ENCODE measurements at regions not wholly inside any gene's neighbourhood (a gene's known extent, or its start where the extent isn't known, plus 50 kb on each side); places are given as distances from the start of the nearest gene placed in this dataset.

DNA sequence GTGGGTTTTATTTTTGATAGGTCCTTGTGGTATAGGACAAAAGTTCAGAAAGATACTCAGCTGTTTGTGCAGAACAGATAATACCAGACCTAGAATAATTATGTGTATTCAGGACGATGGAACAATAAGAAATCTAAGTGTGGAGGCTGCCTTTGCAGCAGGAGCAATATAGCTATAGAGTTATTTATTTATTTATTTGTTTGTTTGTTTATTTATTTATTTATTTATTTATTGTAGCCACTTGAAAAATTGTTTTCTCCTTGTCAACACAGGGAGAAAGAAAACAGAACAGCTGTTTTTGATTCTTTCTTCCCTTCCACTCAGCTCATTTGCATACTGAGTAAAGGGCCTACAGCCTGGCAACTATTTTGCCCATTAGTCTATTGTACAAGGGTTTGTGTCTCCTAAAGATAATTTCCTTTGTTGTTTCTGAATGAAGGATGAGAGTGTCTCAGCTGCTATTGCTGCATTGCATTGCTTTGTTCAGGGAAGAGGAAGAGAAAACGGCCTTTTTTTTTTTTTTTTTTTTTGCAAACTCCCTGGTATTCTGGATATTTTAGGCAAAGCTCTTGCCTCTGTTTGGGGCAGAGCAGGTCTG lies 56.0 kb upstream of the ESX1 start:
- Histone ChIP-seq H3K27ac (no peak overlapping the region), H3K27me3 (peaks cover 42% of the 10 kb centered on the region), H3K4me1 (ENCODE audit: low read depth) (no peaks in the 10 kb centered on the region), H3K4me3 (no peak overlapping the region), H3K9me3 (ENCODE audit: low read depth) (no peaks in the 10 kb centered on the region), H3K36me3 (no peaks in the 10 kb centered on the region)
- TF ChIP-seq, protein P1, sequence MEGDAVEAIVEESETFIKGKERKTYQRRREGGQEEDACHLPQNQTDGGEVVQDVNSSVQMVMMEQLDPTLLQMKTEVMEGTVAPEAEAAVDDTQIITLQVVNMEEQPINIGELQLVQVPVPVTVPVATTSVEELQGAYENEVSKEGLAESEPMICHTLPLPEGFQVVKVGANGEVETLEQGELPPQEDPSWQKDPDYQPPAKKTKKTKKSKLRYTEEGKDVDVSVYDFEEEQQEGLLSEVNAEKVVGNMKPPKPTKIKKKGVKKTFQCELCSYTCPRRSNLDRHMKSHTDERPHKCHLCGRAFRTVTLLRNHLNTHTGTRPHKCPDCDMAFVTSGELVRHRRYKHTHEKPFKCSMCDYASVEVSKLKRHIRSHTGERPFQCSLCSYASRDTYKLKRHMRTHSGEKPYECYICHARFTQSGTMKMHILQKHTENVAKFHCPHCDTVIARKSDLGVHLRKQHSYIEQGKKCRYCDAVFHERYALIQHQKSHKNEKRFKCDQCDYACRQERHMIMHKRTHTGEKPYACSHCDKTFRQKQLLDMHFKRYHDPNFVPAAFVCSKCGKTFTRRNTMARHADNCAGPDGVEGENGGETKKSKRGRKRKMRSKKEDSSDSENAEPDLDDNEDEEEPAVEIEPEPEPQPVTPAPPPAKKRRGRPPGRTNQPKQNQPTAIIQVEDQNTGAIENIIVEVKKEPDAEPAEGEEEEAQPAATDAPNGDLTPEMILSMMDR (IDR thresholded peaks at IDR 0.05; ENCODE audit: low read depth, low read length): no peak
- DNase-seq (ENCODE audit: low read depth in 1 of 2, low spot score in 1 of 2): no peak

DNA sequence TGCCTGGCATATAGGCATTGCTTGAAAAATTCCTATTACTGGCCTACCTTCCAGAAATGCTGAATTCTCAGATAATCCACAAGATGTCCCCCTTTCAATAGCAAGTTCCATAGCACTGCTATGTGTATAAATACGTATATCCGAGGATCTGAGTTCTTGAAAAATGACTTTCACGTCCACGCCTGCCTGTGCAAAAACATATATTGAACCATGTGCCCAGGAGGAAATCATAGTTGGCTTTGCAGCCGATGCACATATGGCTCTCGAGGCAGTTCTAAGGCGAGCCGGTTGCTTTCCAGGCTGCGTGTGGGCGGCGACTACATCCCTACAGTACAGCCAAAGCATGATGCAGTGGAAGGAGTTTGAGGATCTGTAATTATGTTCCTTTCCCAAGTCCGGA lies 55.4 kb upstream of the ESX1 start:
- TF ChIP-seq, protein P1 (IDR thresholded peaks at IDR 0.05; ENCODE audit: low read depth, low read length): peak; percentile 48
- Histone ChIP-seq H3K27me3 (peaks cover 42% of the 10 kb centered on the region), H3K4me1 (ENCODE audit: low read depth) (no peaks in the 10 kb centered on the region), H3K4me3 (no peak overlapping the region), H3K27ac (no peak overlapping the region), H3K36me3 (no peaks in the 10 kb centered on the region), H3K9me3 (ENCODE audit: low read depth) (no peaks in the 10 kb centered on the region)
- peak in 1 of 2 donors; percentile 53 for DNase-seq (ENCODE audit: low read depth in 1 of 2, low spot score in 1 of 2)

DNA sequence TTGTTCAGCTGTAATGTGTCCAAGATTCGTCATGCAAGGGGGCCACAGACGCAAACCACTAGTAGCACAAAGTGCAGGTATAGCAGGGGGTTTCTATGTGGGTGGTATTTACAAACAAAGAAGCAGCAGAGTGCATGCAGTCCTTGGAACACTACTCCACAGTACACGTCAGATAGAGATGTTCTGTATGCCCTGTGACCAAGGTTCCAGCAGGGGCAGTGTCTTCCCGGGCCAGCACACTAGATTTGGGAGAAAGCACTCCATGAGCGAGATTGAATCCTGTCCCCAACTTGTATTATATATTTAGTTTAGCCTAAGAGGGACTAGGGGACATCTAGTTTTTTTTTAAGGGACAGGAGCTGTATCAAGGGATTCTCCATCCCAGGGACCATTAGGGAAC lies 54.4 kb upstream of the ESX1 start:
- no peaks in the 10 kb centered on the region for H3K9me3 ChIP-seq (ENCODE audit: low read depth)
- H3K36me3 ChIP-seq: no peaks in the 10 kb centered on the region
- H3K27ac ChIP-seq: no peak overlapping the region
- H3K4me3 ChIP-seq: no peak overlapping the region
- TF ChIP-seq, protein P1 (IDR thresholded peaks at IDR 0.05; ENCODE audit: low read depth, low read length): peak; percentile 10
- H3K27me3 ChIP-seq: peaks cover 46% of the 10 kb centered on the region
- DNase-seq (ENCODE audit: low read depth in 1 of 2, low spot score in 1 of 2): no peak
- no peaks in the 10 kb centered on the region for H3K4me1 ChIP-seq (ENCODE audit: low read depth)

DNA sequence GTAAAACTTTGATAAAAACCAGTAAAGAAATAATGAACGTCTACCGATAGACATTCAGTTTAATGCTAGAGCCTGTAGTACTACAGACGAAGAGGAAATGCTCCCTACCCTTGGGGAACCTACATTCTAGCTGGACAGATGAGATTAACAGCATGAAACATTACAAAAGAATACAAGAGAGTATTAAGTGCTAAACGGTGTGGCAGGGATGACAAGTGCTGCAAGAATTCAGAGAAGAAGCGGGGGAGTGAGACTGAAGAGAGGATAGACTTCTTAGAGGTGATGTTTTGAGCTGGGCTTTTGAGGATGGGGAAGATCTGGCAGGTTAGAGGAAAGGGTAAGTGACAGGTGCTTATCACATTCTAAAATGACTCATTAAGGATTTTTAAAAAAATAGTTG lies 52.6 kb upstream of the ESX1 start:
- TF ChIP-seq, protein P1 (IDR thresholded peaks at IDR 0.05; ENCODE audit: low read depth, low read length): no peak
- H3K27ac ChIP-seq: no peak overlapping the region
- no peaks in the 10 kb centered on the region for H3K36me3 ChIP-seq
- H3K9me3 ChIP-seq (ENCODE audit: low read depth): no peaks in the 10 kb centered on the region
- peaks cover 58% of the 10 kb centered on the region for H3K27me3 ChIP-seq
- no peak for DNase-seq (ENCODE audit: low read depth in 1 of 2, low spot score in 1 of 2)
- no peak overlapping the region for H3K4me3 ChIP-seq
- H3K4me1 ChIP-seq (ENCODE audit: low read depth): no peaks in the 10 kb centered on the region

DNA sequence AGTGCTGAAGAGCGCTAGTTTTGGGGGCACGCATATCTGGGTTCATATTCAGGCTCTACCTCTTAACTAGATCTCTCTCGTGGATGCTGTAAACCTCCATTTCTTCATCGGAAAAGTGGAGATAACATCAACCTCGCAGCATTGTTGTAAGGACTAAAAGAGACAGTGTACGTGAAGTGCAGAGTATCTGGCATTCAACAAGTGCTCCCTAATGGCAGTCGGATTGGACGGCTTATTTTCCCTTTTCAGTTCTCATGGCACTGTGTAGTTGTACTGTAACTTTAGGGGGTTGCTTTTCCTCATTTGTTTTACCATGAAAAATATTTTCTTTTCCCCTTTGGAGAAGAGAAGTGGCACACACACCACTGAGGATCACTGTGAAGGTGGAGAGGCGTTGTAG lies 51.4 kb upstream of the ESX1 start:
- DNase-seq (ENCODE audit: low read depth in 1 of 2, low spot score in 1 of 2): no peak
- TF ChIP-seq, protein P1 (IDR thresholded peaks at IDR 0.05; ENCODE audit: low read depth, low read length): no peak
- Histone ChIP-seq H3K27me3 (peaks cover 65% of the 10 kb centered on the region), H3K36me3 (no peaks in the 10 kb centered on the region), H3K4me1 (ENCODE audit: low read depth) (no peaks in the 10 kb centered on the region), H3K27ac (no peak overlapping the region), H3K9me3 (ENCODE audit: low read depth) (no peaks in the 10 kb centered on the region), H3K4me3 (no peak overlapping the region)

All from cardiac muscle cell (in vitro differentiated cells and primary cell).